K562 (cell line): ENCODE measurements at regions not wholly inside any gene's neighbourhood (a gene's known extent, or its start where the extent isn't known, plus 50 kb on each side); places are given as distances from the start of the nearest gene placed in this dataset.

Source experiments
- ATAC-seq: fragments of 200-7000 bp; cut with Tn5 transposase; 3 replicates; pipeline ENCODE4 v1.9.1; 2020; ENCODE audit warnings: moderate library complexity
- BruUV-seq: library from RNA; stranded (reverse); fragments of 400-500 nt; replicated peaks from 2 replicates; lab custom pipeline; 2021; lab: Mats Ljungman, UMichigan
- CTCF ChIA-PET: fragments of 300-600 bp; formaldehyde crosslinking; extraction: SDS; loops from one replicate; lab custom pipeline; 2021; ENCODE audit warnings: low intra/inter-chr PET ratio; lab: Yijun Ruan, JAX
- POLR2A ChIA-PET: fragments of 300-600, 350-650 bp; sonication (Branson Sonifier 250); formaldehyde crosslinking; extraction: SDS; loops from one replicate; lab custom pipeline; 2021; ENCODE audit warnings: antibody characterized with exemption, inconsistent platforms; lab: Yijun Ruan, JAX
- DNase-seq, 4 experiments: peaks; one replicate each; pipeline versions ENCODE4 v3.0.0 to v3.0.0-alpha.2; 2011 to 2018; ENCODE audit warnings: low spot score in 3 of 4, mixed read lengths in 3 of 4; ENCODE audit errors: extremely low read depth in 1 of 4
- FAIRE-seq: peaks from 2 replicates; lab custom pipeline; 2011; peaks lifted over from hg19 to GRCh38; lab: Jason Lieb, UNC
- H2AFZ ChIP-seq: 2 replicates; pipeline ENCODE4 v1.6.0; 2011; ENCODE audit warnings: low read depth, low read length, control low read depth, inconsistent platforms
- H3K27ac ChIP-seq: fragments of 200-600 bp; 3 replicates; pipeline ENCODE4 v1.8.0; 2011; ENCODE audit warnings: low read depth, mild to moderate bottlenecking, control low read depth, inconsistent platforms, low read length, moderate library complexity, mixed read lengths; ENCODE audit errors: extremely low read depth
- H3K27me3 ChIP-seq, 2 experiments: fragments of 300-600 bp in 1 of 2; 2 replicates in 1 of 2; 3 replicates in 1 of 2; pipeline versions ENCODE4 v1.6.0 to v1.8.0; 2011; ENCODE audit warnings: inconsistent platforms in 2 of 2, low read length in 2 of 2, mild to moderate bottlenecking in 1 of 2, mixed read lengths in 1 of 2, moderate library complexity in 1 of 2; ENCODE audit not compliant: control insufficient read depth in 2 of 2, insufficient read depth in 2 of 2
- H3K36me3 ChIP-seq: fragments of 300-600 bp; 3 replicates; pipeline ENCODE4 v1.8.0; 2011; ENCODE audit warnings: mild to moderate bottlenecking, low read length, inconsistent platforms; ENCODE audit not compliant: control insufficient read depth, insufficient read depth
- H3K4me1 ChIP-seq, 2 experiments: fragments of 200-600 bp in 1 of 2; replicated peaks in 1 of 2; 2 replicates in 1 of 2; 3 replicates in 1 of 2; pipeline versions ENCODE4 v1.5.1 to v1.8.0; 2011; ENCODE audit warnings: inconsistent platforms in 2 of 2, low read length in 2 of 2, mild to moderate bottlenecking in 1 of 2, mixed read lengths in 1 of 2, moderate library complexity in 1 of 2; ENCODE audit not compliant: control insufficient read depth in 2 of 2, insufficient read depth in 2 of 2
- H3K4me2 ChIP-seq: 2 replicates; pipeline ENCODE4 v1.6.1; 2011; ENCODE audit warnings: low read length, control low read depth, inconsistent platforms, mixed read lengths; ENCODE audit not compliant: insufficient read depth
- H3K4me3 ChIP-seq: fragments of 200-600 bp; sonication (generic), shearing (Covaris generic); 2 replicates; pipeline ENCODE4 v1.5.1; 2016; ENCODE audit warnings: control low read depth, inconsistent platforms
- H3K79me2 ChIP-seq: fragments of 200-600 bp; 3 replicates; pipeline ENCODE4 v1.8.0; 2011; ENCODE audit warnings: low read length, inconsistent platforms; ENCODE audit not compliant: control insufficient read depth, insufficient read depth
- H3K9ac ChIP-seq, 2 experiments: 2 replicates each; pipeline versions ENCODE4 v1.6.0 to v1.6.1; 2011; ENCODE audit warnings: low read depth in 2 of 2, low read length in 2 of 2, control low read depth in 1 of 2, inconsistent platforms in 1 of 2, mild to moderate bottlenecking in 1 of 2, mixed read lengths in 1 of 2; ENCODE audit not compliant: insufficient read depth in 1 of 2
- H3K9me1 ChIP-seq: one replicate; pipeline ENCODE4 v1.6.0; 2011; ENCODE audit warnings: inconsistent platforms, mild to moderate bottlenecking, low read length, moderate library complexity; ENCODE audit not compliant: control insufficient read depth, insufficient read depth
- H3K9me3 ChIP-seq: replicated peaks from 2 replicates; pipeline ENCODE4 v1.5.1; 2011; ENCODE audit warnings: low read depth, low read length, inconsistent platforms; ENCODE audit not compliant: control insufficient read depth, insufficient read depth
- H4K20me1 ChIP-seq: replicated peaks from 2 replicates; pipeline ENCODE4 v1.6.1; 2011; ENCODE audit warnings: low read length, inconsistent platforms, mixed read lengths; ENCODE audit not compliant: control insufficient read depth, insufficient read depth
- DACH1 ChIP-seq: fragments of 450-650 bp; IDR thresholded peaks from 2 replicates; pipeline ENCODE4 v1.6.1; 2018; ENCODE audit not compliant: partially characterized antibody
- ETV1 ChIP-seq: fragments of 450-650 bp; conservative IDR thresholded peaks from 2 replicates; pipeline ENCODE4 v1.6.1; 2016; ENCODE audit warnings: missing genetic modification characterization, control low read depth, low read depth, missing compliant biosample characterization
- EWSR1 ChIP-seq: fragments of 450-650 bp; IDR thresholded peaks from 2 replicates; pipeline ENCODE4 v1.6.1; 2018; ENCODE audit warnings: borderline replicate concordance, mild to moderate bottlenecking, low read depth, moderate library complexity; ENCODE audit not compliant: partially characterized antibody
- GMEB1 ChIP-seq: fragments of 250-450 bp; sonication (Bioruptor Pico); IDR thresholded peaks from 2 replicates; pipeline ENCODE4 v1.4.0; 2020; ENCODE audit warnings: mild to moderate bottlenecking
- HINFP ChIP-seq: fragments of 450-650 bp; conservative IDR thresholded peaks from 2 replicates; pipeline ENCODE4 v1.6.1; 2016; ENCODE audit warnings: missing genetic modification characterization, low read depth, mild to moderate bottlenecking, control low read depth, missing compliant biosample characterization
- HMG20B ChIP-seq: fragments of 250-450 bp; sonication (Bioruptor Pico); IDR thresholded peaks from 2 replicates; pipeline ENCODE4 v1.5.0; 2021; ENCODE audit warnings: mild to moderate bottlenecking
- HSF4 ChIP-seq: fragments of 250-450 bp; sonication (Bioruptor Pico); IDR thresholded peaks from 2 replicates; pipeline ENCODE4 v2.1.2; 2022; ENCODE audit warnings: mild to moderate bottlenecking, moderate library complexity, borderline replicate concordance
- NFIC ChIP-seq: fragments of 450-650 bp; IDR thresholded peaks from 2 replicates; pipeline ENCODE4 v1.6.1; 2017; ENCODE audit warnings: mild to moderate bottlenecking, inconsistent platforms
- PHTF2 ChIP-seq: fragments of 250-450 bp; sonication (Bioruptor Pico); IDR thresholded peaks from 2 replicates; pipeline ENCODE4 v1.5.0; 2021; ENCODE audit warnings: mild to moderate bottlenecking
- RFX1 ChIP-seq: fragments of 450-650 bp; IDR thresholded peaks from 2 replicates; pipeline ENCODE4 v1.6.1; 2016; ENCODE audit warnings: mild to moderate bottlenecking, moderate library complexity
- RUNX1 ChIP-seq: sonication (generic); IDR thresholded peaks from 2 replicates; pipeline ENCODE4 v1.6.1; 2016; ENCODE audit warnings: antibody characterized with exemption, low read depth
- SMAD2 ChIP-seq: fragments of 150-350 bp; IDR thresholded peaks from 2 replicates; pipeline ENCODE4 v1.6.1; 2014; ENCODE audit warnings: low read depth, mild to moderate bottlenecking, low read length
- TFAM ChIP-seq: fragments of 250-450 bp; sonication (Bioruptor Pico); conservative IDR thresholded peaks from 2 replicates; pipeline ENCODE4 v1.5.0; 2021; ENCODE audit warnings: mild to moderate bottlenecking, moderate library complexity
- TOE1 ChIP-seq, 2 experiments: fragments of 450-650 bp in 1 of 2; sonication (generic) in 1 of 2; formaldehyde crosslinking in 1 of 2; IDR thresholded peaks; 2 replicates each; pipeline versions ENCODE4 v1.7.1 to v1.8.0; 2016 to 2022; ENCODE audit warnings: borderline replicate concordance in 2 of 2, mild to moderate bottlenecking in 2 of 2, antibody characterized with exemption in 1 of 2, inconsistent platforms in 1 of 2, low read depth in 1 of 2, missing genetic modification reagents in 1 of 2, moderate library complexity in 1 of 2
- ZNF239 ChIP-seq: fragments of 250-450 bp; sonication (Bioruptor Pico); IDR thresholded peaks from 2 replicates; pipeline ENCODE4 v1.4.0; 2020; ENCODE audit warnings: mild to moderate bottlenecking
- ZNF57 ChIP-seq: fragments of 450-650 bp; formaldehyde crosslinking; IDR thresholded peaks from 2 replicates; pipeline ENCODE4 v1.4.0; 2020; ENCODE audit warnings: mild to moderate bottlenecking, moderate library complexity
- ZNF717 ChIP-seq: fragments of 250-450 bp; sonication (Bioruptor Pico); IDR thresholded peaks from 2 replicates; pipeline ENCODE4 v1.5.0; 2021
- ZSCAN32 ChIP-seq: fragments of 450-650 bp; formaldehyde crosslinking; IDR thresholded peaks from 2 replicates; pipeline ENCODE4 v1.4.0; 2020; ENCODE audit warnings: mild to moderate bottlenecking, moderate library complexity
- WGBS: fragments of 100-300 bp; shearing (Covaris generic); methylation state at CpG from one replicate; pipeline ENCODE4 v1.1.6; 2016; ENCODE audit warnings: low coverage, mixed read lengths; ENCODE audit not compliant: insufficient coverage; ENCODE audit errors: missing lambda C conversion rate; 5-methylcytosine and 5-hydroxymethylcytosine counted together
- in situ Hi-C: fragments of 300-500 bp; cut with MboI; formaldehyde crosslinking; loops from 4 replicates; pipeline ENCODE4 v1.15.0; 2018; ENCODE audit warnings: inconsistent platforms, mixed read lengths
- intact Hi-C: fragments of 100-400 bp; cut with micrococcal nuclease; formaldehyde crosslinking; loops from 2 replicates; pipeline ENCODE4 v1.14.2; 2022
- TF ChIP-seq, protein P1 (sequence below): fragments of 450-650 bp; conservative IDR thresholded peaks from 2 replicates; pipeline ENCODE4 v1.6.1; 2016; ENCODE audit warnings: missing genetic modification characterization, low read depth, mild to moderate bottlenecking, missing compliant biosample characterization, moderate library complexity

DNA sequence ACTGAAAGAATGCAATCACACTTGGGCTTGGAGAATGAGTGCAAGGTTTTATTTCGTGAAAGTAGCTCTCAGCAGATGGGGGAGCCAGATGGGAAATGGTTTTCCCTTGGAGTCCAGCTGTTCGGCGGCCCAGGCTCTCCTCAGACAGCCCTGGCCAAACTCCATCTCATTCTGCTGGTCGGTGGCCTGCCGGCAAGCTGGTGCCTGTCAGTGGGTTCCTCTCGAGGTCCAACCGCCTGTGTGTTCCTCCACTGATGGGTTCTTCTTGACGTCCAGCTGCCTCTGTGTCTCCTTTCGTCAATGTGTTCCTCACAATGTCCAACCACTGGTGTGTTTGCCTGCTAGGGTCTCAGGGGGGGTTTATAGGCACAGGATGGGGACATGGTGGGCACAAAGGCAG lies 80.3 kb downstream of the POU3F4 start:
- Histone ChIP-seq H3K4me2 (no peak overlapping the region), H3K9ac (no peak overlapping the region), H3K36me3 (no peaks in the 10 kb centered on the region), H2AFZ (no peak overlapping the region), H3K4me3 (no peak overlapping the region), H3K9me1 (no peaks in the 10 kb centered on the region), H3K27me3 (no peaks in the 10 kb centered on the region), H3K27ac (no peak overlapping the region), H4K20me1 (no peaks in the 10 kb centered on the region), H3K4me1 (no peaks in the 10 kb centered on the region), H3K79me2 (no peaks in the 10 kb centered on the region), H3K9me3 (no peaks in the 10 kb centered on the region)
- no peak for DNase-seq
- intact Hi-C loops: no loop called here
- 0% methylated on average over 4 of the region's 9 CpGs for WGBS
- in situ Hi-C loops: no loop called here
- CTCF ChIA-PET: no interaction called here
- POLR2A ChIA-PET: no interaction called here
- no TSS peak for BruUV-seq
- no peak for FAIRE-seq
- no peak for TF ChIP-seq DACH1
- TF ChIP-seq ZNF239: no peak
- TF ChIP-seq, protein P1, sequence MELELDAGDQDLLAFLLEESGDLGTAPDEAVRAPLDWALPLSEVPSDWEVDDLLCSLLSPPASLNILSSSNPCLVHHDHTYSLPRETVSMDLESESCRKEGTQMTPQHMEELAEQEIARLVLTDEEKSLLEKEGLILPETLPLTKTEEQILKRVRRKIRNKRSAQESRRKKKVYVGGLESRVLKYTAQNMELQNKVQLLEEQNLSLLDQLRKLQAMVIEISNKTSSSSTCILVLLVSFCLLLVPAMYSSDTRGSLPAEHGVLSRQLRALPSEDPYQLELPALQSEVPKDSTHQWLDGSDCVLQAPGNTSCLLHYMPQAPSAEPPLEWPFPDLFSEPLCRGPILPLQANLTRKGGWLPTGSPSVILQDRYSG: no peak
- no peak for TF ChIP-seq ZNF717 (CRISPR knock-in tag)
- TF ChIP-seq TOE1 (IDR thresholded peaks at IDR 0.05; ENCODE audit: borderline replicate concordance): no peak
- no peak for TF ChIP-seq TOE1 (CRISPR knock-in tag; IDR thresholded peaks at IDR 0.05; ENCODE audit: borderline replicate concordance, low read depth)
- no peak for TF ChIP-seq HMG20B (CRISPR knock-in tag)
- TF ChIP-seq PHTF2: no peak
- no peak for TF ChIP-seq RFX1
- no peak for TF ChIP-seq HINFP (tag)
- no peak for TF ChIP-seq NFIC
- TF ChIP-seq SMAD2: no peak
- no peak for TF ChIP-seq ZNF57 (CRISPR knock-in tag)
- TF ChIP-seq RUNX1: no peak
- no peak for TF ChIP-seq HSF4 (CRISPR knock-in tag)
- TF ChIP-seq ETV1 (tag): no peak
- TF ChIP-seq ZSCAN32 (CRISPR knock-in tag): no peak
- no peak for TF ChIP-seq GMEB1 (CRISPR knock-in tag)
- no peak for TF ChIP-seq TFAM (CRISPR knock-in tag)
- no peak for TF ChIP-seq EWSR1
- ATAC-seq: no peak
